Endothelial cell (in vitro differentiated cells): ENCODE measurements at regions not wholly inside any gene's neighbourhood (a gene's known extent, or its start where the extent isn't known, plus 50 kb on each side); places are given as distances from the start of the nearest gene placed in this dataset.

Source experiments
- DNase-seq: peaks from one replicate; pipeline ENCODE4 v3.0.0; 2021; ENCODE audit warnings: low spot score
- H3K27ac Mint-ChIP-seq: one replicate; pipeline ENCODE4 v1.8.0; 2021; ENCODE audit warnings: mixed read lengths, inconsistent platforms; ENCODE audit not compliant: unreplicated experiment
- H3K27me3 Mint-ChIP-seq: one replicate; pipeline ENCODE4 v1.8.0; 2021; ENCODE audit warnings: mild to moderate bottlenecking, moderate library complexity, mixed read lengths, inconsistent platforms; ENCODE audit not compliant: unreplicated experiment
- H3K36me3 Mint-ChIP-seq: one replicate; pipeline ENCODE4 v1.8.0; 2021; ENCODE audit warnings: mild to moderate bottlenecking, low read depth, mixed read lengths, inconsistent platforms; ENCODE audit not compliant: unreplicated experiment
- H3K4me1 Mint-ChIP-seq: one replicate; pipeline ENCODE4 v1.8.0; 2021; ENCODE audit warnings: mild to moderate bottlenecking, mixed read lengths, inconsistent platforms; ENCODE audit not compliant: unreplicated experiment
- H3K4me3 Mint-ChIP-seq: one replicate; pipeline ENCODE4 v1.8.0; 2021; ENCODE audit warnings: mild to moderate bottlenecking, mixed read lengths, inconsistent platforms; ENCODE audit not compliant: unreplicated experiment
- H3K9me3 Mint-ChIP-seq: one replicate; pipeline ENCODE4 v1.8.0; 2021; ENCODE audit warnings: mixed read lengths, inconsistent platforms; ENCODE audit not compliant: unreplicated experiment
- TF ChIP-seq, protein P1 (sequence below): fragments of 200-600 bp; sonication (generic); IDR thresholded peaks from one replicate; pipeline ENCODE4 v1.5.0; 2021; ENCODE audit warnings: antibody characterized with exemption; ENCODE audit not compliant: unreplicated experiment

- Mint-ChIP-seq H3K4me1 (no peaks in the 10 kb centered on the region), H3K27ac (no peak overlapping the region), H3K4me3 (no peak overlapping the region), H3K27me3 (no peaks in the 10 kb centered on the region), H3K36me3 (no peaks in the 10 kb centered on the region), H3K9me3 (no peaks in the 10 kb centered on the region)
- no peak for DNase-seq
- TF ChIP-seq, protein P1, sequence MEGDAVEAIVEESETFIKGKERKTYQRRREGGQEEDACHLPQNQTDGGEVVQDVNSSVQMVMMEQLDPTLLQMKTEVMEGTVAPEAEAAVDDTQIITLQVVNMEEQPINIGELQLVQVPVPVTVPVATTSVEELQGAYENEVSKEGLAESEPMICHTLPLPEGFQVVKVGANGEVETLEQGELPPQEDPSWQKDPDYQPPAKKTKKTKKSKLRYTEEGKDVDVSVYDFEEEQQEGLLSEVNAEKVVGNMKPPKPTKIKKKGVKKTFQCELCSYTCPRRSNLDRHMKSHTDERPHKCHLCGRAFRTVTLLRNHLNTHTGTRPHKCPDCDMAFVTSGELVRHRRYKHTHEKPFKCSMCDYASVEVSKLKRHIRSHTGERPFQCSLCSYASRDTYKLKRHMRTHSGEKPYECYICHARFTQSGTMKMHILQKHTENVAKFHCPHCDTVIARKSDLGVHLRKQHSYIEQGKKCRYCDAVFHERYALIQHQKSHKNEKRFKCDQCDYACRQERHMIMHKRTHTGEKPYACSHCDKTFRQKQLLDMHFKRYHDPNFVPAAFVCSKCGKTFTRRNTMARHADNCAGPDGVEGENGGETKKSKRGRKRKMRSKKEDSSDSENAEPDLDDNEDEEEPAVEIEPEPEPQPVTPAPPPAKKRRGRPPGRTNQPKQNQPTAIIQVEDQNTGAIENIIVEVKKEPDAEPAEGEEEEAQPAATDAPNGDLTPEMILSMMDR: no peak
These were observed 425.2 kb downstream of the TTLL7 start for GRCh38 chr1:83573776-83574175.

DNA sequence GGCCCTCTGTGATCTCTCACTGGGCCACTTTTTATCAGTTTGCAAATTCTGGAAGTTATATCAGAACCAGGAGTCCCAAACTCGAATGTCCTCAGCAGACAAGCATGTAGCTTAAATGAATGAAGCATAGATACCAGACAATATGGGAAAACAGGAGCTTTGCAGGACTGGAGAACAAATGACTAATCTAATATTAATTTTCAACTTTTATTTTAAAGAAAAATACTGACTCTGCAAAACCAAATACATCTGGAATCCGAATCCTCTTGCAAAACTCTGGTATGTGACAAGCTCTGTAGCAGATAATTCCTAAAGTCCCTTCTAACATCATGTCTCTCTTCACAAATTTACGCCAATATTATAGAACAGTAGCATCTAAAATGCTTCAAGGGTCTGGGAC is 427.4 kb downstream of the TTLL7 start:
- no peaks in the 10 kb centered on the region for H3K27me3 Mint-ChIP-seq
- TF ChIP-seq, protein P1: no peak
- no peak overlapping the region for H3K27ac Mint-ChIP-seq
- H3K4me1 Mint-ChIP-seq: no peaks in the 10 kb centered on the region
- DNase-seq: no peak
- H3K9me3 Mint-ChIP-seq: no peaks in the 10 kb centered on the region
- H3K36me3 Mint-ChIP-seq: no peaks in the 10 kb centered on the region
- no peak overlapping the region for H3K4me3 Mint-ChIP-seq

DNA sequence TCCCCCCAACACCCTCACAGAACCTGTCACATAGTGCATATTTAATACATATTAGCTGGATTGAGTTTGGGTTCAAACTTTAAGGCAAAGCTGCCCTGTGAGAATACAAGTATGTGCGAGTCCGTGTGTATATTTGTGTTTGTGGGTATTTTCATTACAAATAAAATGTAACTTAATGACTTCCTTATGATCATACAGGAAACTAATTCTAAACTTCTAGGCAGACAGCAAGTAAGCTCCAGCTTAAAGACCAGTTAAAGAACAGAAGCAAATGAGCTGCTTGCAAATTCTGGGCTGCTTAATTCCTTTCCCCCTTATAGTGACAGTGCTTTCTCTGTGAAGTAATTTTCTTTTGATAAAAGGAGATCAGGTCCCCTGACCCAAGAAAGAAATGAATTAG is 437.6 kb downstream of the TTLL7 start:
- H3K9me3 Mint-ChIP-seq: no peaks in the 10 kb centered on the region
- DNase-seq: no peak
- H3K27me3 Mint-ChIP-seq: peaks cover 2% of the 10 kb centered on the region
- no peak overlapping the region for H3K4me3 Mint-ChIP-seq
- no peaks in the 10 kb centered on the region for H3K4me1 Mint-ChIP-seq
- no peak overlapping the region for H3K27ac Mint-ChIP-seq
- TF ChIP-seq, protein P1: no peak
- no peaks in the 10 kb centered on the region for H3K36me3 Mint-ChIP-seq

DNA sequence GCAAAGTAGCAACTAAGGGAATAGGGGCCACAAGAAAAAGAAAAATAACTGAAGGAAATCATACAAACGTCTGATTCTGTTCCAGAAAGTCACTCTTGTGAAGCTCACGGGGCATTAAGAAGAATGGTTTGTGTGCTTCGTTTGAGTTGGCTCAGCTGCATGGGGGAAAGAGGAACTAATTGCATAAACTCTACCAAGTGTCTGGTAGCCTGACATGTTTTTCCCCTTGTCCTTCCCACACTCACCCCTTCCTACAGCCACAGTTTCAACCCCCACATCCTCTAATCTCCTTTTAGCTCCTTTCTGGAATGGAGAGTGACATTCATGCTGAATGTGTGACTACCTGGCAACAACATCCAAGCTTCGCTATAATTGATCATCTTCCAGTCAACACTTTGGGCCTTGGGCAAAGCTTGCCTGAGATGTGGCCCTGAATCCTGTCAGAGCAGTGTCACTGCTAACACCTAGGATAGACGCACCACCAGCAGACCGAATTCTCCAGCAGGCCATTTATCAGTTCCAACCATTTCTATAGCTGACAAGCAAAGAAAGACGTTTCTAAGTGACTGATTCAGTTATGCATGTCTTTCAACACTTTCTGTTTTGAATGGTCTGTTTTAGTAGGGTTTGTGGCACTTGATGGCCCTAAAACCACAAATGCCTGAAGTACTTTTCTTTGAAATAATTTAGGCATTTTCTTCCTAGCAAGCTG is 439.6 kb downstream of the TTLL7 start:
- peaks cover 2% of the 10 kb centered on the region for H3K27me3 Mint-ChIP-seq
- H3K27ac Mint-ChIP-seq: no peak overlapping the region
- TF ChIP-seq, protein P1: no peak

DNA sequence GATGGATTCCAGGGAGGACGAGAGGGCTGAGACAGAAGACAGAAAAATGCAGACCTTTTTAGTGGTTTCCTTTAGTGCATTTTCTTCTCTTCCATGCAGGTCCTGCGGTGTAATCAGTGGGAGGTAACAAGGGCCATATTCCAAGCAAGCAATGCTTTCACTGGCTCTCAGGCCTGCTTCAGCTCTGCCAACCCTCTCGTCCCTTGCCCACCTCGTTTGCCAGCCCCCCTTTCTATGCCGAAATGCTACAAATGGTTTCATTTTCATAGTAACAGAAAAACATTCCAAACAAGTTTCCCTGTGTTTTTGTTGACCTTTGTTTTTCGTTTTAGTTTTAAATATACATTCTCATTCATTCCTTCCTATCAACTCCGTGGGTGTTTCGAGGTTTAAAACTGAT is 443.1 kb downstream of the TTLL7 start:
- H3K4me3 Mint-ChIP-seq: no peak overlapping the region
- DNase-seq: no peak
- H3K27ac Mint-ChIP-seq: no peak overlapping the region
- TF ChIP-seq, protein P1: no peak
- peaks cover 2% of the 10 kb centered on the region for H3K27me3 Mint-ChIP-seq
- peaks cover 2% of the 10 kb centered on the region for H3K4me1 Mint-ChIP-seq
- H3K9me3 Mint-ChIP-seq: no peaks in the 10 kb centered on the region
- no peaks in the 10 kb centered on the region for H3K36me3 Mint-ChIP-seq

More for the DNA sequence above, 439.6 kb downstream of the TTLL7 start:
- H3K4me1 Mint-ChIP-seq: no peaks in the 10 kb centered on the region
- H3K9me3 Mint-ChIP-seq: no peaks in the 10 kb centered on the region
- no peak for DNase-seq
- no peak overlapping the region for H3K4me3 Mint-ChIP-seq
- H3K36me3 Mint-ChIP-seq: no peaks in the 10 kb centered on the region
